Cardiac fibroblast (primary cell): ENCODE measurements at regions not wholly inside any gene's neighbourhood (a gene's known extent, or its start where the extent isn't known, plus 50 kb on each side); places are given as distances from the start of the nearest gene placed in this dataset.

Experiments
- DNase-seq, 2 donors: peaks; one replicate each; pipeline versions ENCODE4 v3.0.0 to v3.0.0-alpha.2; 2010; ENCODE audit warnings: low read depth in 2 of 2
- H3K4me3 ChIP-seq, 2 donors: replicated peaks in 1 of 2; 1 replicate in 1 of 2; 2 replicates in 1 of 2; pipeline ENCODE4 v1.5.1; 2011; ENCODE audit warnings: low read depth in 2 of 2, low read length in 2 of 2, mild to moderate bottlenecking in 2 of 2, moderate library complexity in 1 of 2
- CTCF ChIP-seq: IDR thresholded peaks from one replicate; pipeline ENCODE4 v1.5.1; 2011; ENCODE audit warnings: low read depth, mild to moderate bottlenecking, low read length, inconsistent platforms

DNA sequence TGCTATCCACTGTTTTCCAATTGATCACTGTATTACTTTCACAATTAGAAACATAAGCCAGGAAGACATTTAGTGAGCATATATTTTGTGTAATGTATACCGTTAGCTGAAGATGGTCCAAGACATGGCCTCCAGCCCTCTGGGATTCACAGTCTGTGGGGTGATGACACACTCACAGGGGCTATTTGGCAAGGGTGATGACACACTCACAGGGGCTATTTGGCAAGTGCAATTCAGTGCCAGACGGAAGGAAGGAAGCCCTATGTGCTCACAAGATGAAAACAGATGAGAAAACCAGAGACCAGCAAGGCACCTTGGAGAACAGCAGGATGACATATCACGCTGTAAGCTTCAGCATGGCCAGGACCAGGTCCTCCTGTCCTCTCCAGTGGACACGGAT lies 183.7 kb downstream of the MBOAT1 start:
- H3K4me3 ChIP-seq, result no peak overlapping the region
- no peak for DNase-seq
- no peak for TF ChIP-seq CTCF

GRCh38 chr6:20029979-20030378 lies 182.3 kb downstream of the MBOAT1 start:
- TF ChIP-seq CTCF, result no peak
- H3K4me3 ChIP-seq, result no peak overlapping the region

GRCh38 chr6:20031342-20031741 lies 180.9 kb downstream of the MBOAT1 start:
- no peak for TF ChIP-seq CTCF
- H3K4me3 ChIP-seq, result no peak overlapping the region
- DNase-seq, result no peak

More at GRCh38 chr6:20029979-20030378, 182.3 kb downstream of the MBOAT1 start:
- DNase-seq, result no peak

DNA sequence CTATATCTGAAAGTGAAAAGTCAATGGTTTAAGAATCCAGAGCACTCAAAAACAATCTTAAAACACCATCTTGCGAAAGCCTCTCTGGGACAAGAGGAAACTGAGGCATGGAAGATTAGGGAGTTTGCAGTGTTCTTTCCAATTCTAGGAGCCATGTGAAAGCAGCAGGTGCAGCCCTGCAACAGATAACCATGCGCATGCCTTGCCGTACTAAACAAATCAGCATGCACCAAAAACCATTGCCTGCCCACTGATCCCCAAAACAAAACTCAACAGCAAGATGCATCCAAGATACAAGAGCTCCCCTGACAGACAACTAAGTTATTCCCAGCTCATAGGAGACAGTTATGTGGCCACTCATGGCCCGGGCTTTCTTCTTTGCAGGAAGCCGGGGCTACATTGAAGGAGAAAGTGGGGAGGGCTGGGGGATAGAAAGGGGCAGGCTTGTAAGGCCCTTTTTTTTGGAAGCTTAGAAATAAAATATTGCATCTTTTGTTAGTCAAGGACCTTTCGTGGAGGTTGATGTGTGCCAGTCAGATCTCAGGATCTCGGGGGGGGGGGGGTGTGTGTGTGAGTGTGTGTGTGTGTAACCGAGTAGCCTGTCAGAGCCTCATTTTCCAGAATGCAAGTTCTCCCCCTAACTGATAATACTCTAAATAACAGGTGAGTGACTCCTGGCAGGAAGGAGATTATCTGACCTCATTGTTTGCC lies 178.4 kb downstream of the MBOAT1 start:
- no peak overlapping the region for H3K4me3 ChIP-seq
- no peak for DNase-seq
- no peak for TF ChIP-seq CTCF

DNA sequence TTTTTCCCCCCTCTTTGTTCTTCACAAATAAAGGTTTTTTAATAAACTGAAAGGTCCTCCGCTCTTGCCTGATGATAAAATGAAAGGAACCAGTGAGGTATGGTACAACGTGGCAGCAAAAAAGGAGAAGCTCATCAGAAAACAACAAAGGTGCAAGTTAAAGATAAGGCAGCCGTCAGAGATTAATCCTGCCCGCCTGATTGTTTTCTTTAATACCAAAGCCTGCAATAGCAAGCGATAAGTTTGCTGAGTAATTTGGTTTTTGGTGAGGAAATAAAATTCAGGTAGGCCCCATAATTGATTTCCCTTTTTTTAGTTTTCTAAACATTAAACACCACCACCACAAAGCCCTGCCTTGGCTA lies 177.9 kb downstream of the MBOAT1 start:
- TF ChIP-seq CTCF, result no peak
- no peak overlapping the region for H3K4me3 ChIP-seq
- DNase-seq, result no peak

GRCh38 chr6:20036141-20036677 lies 176.1 kb downstream of the MBOAT1 start:
- no peak overlapping the region for H3K4me3 ChIP-seq

More at GRCh38 chr6:20036141-20036677, 176.1 kb downstream of the MBOAT1 start:
- TF ChIP-seq CTCF, result no peak
- DNase-seq, result no peak
